ENCODE measurements at regions not wholly inside any gene's neighbourhood (a gene's known extent, or its start where the extent isn't known, plus 50 kb on each side); places are given as distances from the start of the nearest gene placed in this dataset.

DNA sequence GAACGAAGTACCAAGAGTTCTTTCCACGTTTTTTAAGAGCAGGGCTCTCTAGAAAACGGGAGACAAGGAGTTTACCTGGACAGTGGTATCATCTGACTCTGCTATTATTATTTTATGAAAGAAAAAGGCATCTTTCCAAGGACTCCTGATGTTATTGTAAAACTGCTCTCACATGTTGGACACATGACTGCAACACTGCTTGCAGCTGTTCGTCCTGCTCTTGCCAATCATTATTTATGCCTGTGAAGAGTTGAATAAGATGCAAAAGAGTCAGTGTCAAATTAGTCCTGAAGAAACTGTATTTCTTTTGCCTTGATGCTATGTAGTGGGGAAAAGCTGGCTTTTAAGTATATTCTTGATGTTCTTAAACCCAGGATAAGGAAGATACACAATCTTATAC lies 284.5 kb upstream of the PTGER4 start:
- no peaks in the 10 kb centered on the region for H3K27me3 Mint-ChIP-seq (ENCODE audit: low read depth)
- H3K4me3 Mint-ChIP-seq (ENCODE audit: unreplicated experiment) = no peak overlapping the region
- H3K27ac Mint-ChIP-seq (ENCODE audit: unreplicated experiment) = no peak overlapping the region
- H3K9me3 Mint-ChIP-seq (ENCODE audit: low read depth) = no peaks in the 10 kb centered on the region
- no peaks in the 10 kb centered on the region for H3K36me3 Mint-ChIP-seq (ENCODE audit: low read depth)
- H3K4me1 Mint-ChIP-seq (ENCODE audit: low read depth) = peaks cover 13% of the 10 kb centered on the region
- no peak for DNase-seq (ENCODE audit: low spot score)
- TF ChIP-seq, protein P1, sequence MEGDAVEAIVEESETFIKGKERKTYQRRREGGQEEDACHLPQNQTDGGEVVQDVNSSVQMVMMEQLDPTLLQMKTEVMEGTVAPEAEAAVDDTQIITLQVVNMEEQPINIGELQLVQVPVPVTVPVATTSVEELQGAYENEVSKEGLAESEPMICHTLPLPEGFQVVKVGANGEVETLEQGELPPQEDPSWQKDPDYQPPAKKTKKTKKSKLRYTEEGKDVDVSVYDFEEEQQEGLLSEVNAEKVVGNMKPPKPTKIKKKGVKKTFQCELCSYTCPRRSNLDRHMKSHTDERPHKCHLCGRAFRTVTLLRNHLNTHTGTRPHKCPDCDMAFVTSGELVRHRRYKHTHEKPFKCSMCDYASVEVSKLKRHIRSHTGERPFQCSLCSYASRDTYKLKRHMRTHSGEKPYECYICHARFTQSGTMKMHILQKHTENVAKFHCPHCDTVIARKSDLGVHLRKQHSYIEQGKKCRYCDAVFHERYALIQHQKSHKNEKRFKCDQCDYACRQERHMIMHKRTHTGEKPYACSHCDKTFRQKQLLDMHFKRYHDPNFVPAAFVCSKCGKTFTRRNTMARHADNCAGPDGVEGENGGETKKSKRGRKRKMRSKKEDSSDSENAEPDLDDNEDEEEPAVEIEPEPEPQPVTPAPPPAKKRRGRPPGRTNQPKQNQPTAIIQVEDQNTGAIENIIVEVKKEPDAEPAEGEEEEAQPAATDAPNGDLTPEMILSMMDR (IDR thresholded peaks at IDR 0.05) = no peak

- no peaks in the 10 kb centered on the region for H3K27me3 Mint-ChIP-seq (ENCODE audit: low read depth)
- no peaks in the 10 kb centered on the region for H3K36me3 Mint-ChIP-seq (ENCODE audit: low read depth)
- DNase-seq (ENCODE audit: low spot score) = no peak
- H3K27ac Mint-ChIP-seq (ENCODE audit: unreplicated experiment) = no peak overlapping the region
- peaks cover 13% of the 10 kb centered on the region for H3K4me1 Mint-ChIP-seq (ENCODE audit: low read depth)
- TF ChIP-seq, protein P1 (IDR thresholded peaks at IDR 0.05) = no peak
- H3K9me3 Mint-ChIP-seq (ENCODE audit: low read depth) = no peaks in the 10 kb centered on the region
- no peak overlapping the region for H3K4me3 Mint-ChIP-seq (ENCODE audit: unreplicated experiment)
Measured at GRCh38 chr5:40394698-40395097, 285.0 kb upstream of the PTGER4 start.

GRCh38 chr5:40391642-40392041 lies 288.1 kb upstream of the PTGER4 start:
- TF ChIP-seq, protein P1 (IDR thresholded peaks at IDR 0.05) = no peak
- no peaks in the 10 kb centered on the region for H3K9me3 Mint-ChIP-seq (ENCODE audit: low read depth)
- no peak for DNase-seq (ENCODE audit: low spot score)
- H3K4me3 Mint-ChIP-seq (ENCODE audit: unreplicated experiment) = no peak overlapping the region
- peaks cover 11% of the 10 kb centered on the region for H3K4me1 Mint-ChIP-seq (ENCODE audit: low read depth)
- no peak overlapping the region for H3K27ac Mint-ChIP-seq (ENCODE audit: unreplicated experiment)
- no peaks in the 10 kb centered on the region for H3K27me3 Mint-ChIP-seq (ENCODE audit: low read depth)
- no peaks in the 10 kb centered on the region for H3K36me3 Mint-ChIP-seq (ENCODE audit: low read depth)

DNA sequence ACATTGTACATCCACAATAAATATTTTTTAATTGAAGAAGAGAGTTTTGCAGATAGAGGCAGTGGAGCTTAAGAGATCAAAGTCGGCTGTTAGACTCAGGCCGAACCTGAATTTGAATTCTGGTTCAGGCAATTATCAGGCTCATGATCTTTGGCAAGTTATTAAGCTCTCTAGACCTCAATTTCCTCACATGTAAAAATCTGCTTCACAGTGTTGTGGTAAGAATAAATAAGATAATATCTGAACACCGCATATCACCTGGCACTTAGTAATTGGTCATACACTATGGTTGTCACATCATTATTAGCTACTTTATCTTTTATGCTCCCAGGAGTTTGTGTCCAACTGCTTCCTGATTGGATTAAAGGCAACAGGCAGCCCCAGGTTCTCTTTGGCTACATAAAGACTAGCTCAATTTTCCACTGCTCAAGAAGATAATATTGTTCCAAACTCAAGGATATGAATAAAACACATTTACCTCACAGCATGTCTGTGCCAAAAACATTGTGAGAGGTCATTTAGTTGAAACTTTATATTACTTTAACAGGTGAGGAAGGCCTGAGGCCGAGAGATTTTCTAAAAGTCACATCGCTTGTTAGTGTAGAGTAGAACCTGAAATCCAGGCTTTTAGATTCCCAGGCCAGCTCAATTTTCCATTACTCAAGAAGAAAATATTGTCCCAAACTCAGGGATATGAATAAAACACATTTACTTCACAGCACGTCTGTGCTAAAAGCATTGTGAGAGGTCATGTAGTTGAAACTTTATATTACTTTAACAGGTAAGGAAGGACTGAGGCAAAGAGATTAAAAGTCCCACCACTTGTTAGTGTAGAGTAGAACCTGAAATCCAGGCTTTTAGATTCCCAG lies 289.2 kb upstream of the PTGER4 start:
- Mint-ChIP-seq H3K36me3 (ENCODE audit: low read depth) (no peaks in the 10 kb centered on the region), H3K9me3 (ENCODE audit: low read depth) (no peaks in the 10 kb centered on the region), H3K4me3 (ENCODE audit: unreplicated experiment) (no peak overlapping the region), H3K27me3 (ENCODE audit: low read depth) (no peaks in the 10 kb centered on the region), H3K27ac (ENCODE audit: unreplicated experiment) (no peak overlapping the region), H3K4me1 (ENCODE audit: low read depth) (peaks cover 20% of the 10 kb centered on the region)
- no peak for DNase-seq (ENCODE audit: low spot score)
- TF ChIP-seq, protein P1 (IDR thresholded peaks at IDR 0.05) = no peak

DNA sequence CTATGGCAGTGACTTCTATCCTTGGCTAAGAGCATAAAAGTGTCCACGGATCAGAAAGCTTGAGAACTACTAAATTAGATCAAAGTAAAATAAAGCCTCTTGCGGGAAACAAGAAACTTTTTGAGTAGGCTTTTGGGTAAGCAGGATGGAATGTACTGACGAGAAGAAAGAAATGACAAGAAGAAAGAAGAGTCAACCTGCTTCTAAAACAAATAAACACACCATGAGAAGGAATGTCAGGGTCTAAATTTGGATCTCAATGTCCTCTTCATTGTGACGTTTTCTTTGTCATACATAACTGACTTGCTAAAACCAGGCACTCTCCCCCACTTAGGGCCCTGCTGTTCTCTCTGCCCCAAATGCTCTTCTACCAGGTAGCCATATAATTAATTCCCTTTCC lies 290.1 kb upstream of the PTGER4 start:
- no peak for DNase-seq (ENCODE audit: low spot score)
- TF ChIP-seq, protein P1 (IDR thresholded peaks at IDR 0.05) = no peak
- Mint-ChIP-seq H3K4me1 (ENCODE audit: low read depth) (peaks cover 29% of the 10 kb centered on the region), H3K4me3 (ENCODE audit: unreplicated experiment) (no peak overlapping the region), H3K27me3 (ENCODE audit: low read depth) (no peaks in the 10 kb centered on the region), H3K9me3 (ENCODE audit: low read depth) (no peaks in the 10 kb centered on the region), H3K27ac (ENCODE audit: unreplicated experiment) (no peak overlapping the region), H3K36me3 (ENCODE audit: low read depth) (no peaks in the 10 kb centered on the region)
